Activated naive CD4-positive, alpha-beta T cell treated with anti-CD3 and anti-CD28 coated beads, Interleukin-2, amount 10 ng/mL, durations not matched to agents 7 days and 5 days (primary cell): ENCODE measurements at regions not wholly inside any gene's neighbourhood (a gene's known extent, or its start where the extent isn't known, plus 50 kb on each side); places are given as distances from the start of the nearest gene placed in this dataset.
A peak's percentile ranks its signal among the peaks of the same experiment; 100 is the strongest.

Source experiments
- CTCF ChIA-PET: fragments of 350-600 bp; sonication (Branson Sonifier 250); formaldehyde crosslinking; loops from one replicate; lab custom pipeline; 2021; ENCODE audit warnings: antibody characterized with exemption; lab: Charles Lee
- DNase-seq: peaks from one replicate; pipeline ENCODE4 v3.0.0-alpha.2; 2020
- H3K27ac Mint-ChIP-seq: one replicate; pipeline ENCODE4 v1.8.0; 2021; ENCODE audit warnings: mild to moderate bottlenecking, moderate library complexity, mixed read lengths
- H3K27me3 Mint-ChIP-seq: one replicate; pipeline ENCODE4 v1.8.0; 2021; ENCODE audit warnings: mild to moderate bottlenecking, mixed read lengths
- H3K36me3 Mint-ChIP-seq: one replicate; pipeline ENCODE4 v1.8.0; 2021; ENCODE audit warnings: mixed read lengths
- H3K4me1 Mint-ChIP-seq: one replicate; pipeline ENCODE4 v1.8.0; 2021; ENCODE audit warnings: mixed read lengths
- H3K4me3 Mint-ChIP-seq: one replicate; pipeline ENCODE4 v1.8.0; 2021; ENCODE audit warnings: mild to moderate bottlenecking, moderate library complexity, mixed read lengths
- H3K9me3 Mint-ChIP-seq: one replicate; pipeline ENCODE4 v1.8.0; 2021; ENCODE audit warnings: mixed read lengths

DNA sequence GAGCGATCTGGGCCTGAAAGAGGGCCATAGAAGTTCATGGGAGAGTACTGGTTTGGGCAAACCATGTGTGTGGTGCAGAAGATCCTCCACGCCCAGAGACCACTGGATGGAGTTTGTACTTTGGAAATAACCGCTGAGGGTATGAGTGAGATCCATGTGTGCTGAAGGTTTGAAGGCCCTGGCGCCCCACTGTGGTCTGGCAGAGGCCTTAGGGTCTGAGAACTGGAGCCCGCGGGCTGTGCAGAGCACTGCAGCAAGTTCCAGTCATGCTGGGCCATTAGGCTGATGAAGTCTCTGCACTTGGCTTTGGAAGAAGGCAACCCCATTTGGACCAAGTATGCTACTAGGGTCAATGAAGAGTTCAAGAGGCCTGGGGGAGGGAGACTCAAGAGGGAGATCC, 186.4 kb downstream of the BUD13 start:
- H3K27me3 Mint-ChIP-seq: peaks cover 26% of the 10 kb centered on the region
- CTCF ChIA-PET: no interaction called here
- no peaks in the 10 kb centered on the region for H3K4me1 Mint-ChIP-seq
- no peaks in the 10 kb centered on the region for H3K9me3 Mint-ChIP-seq
- no peaks in the 10 kb centered on the region for H3K36me3 Mint-ChIP-seq
- H3K4me3 Mint-ChIP-seq: no peak overlapping the region
- no peak for DNase-seq
- H3K27ac Mint-ChIP-seq: no peak overlapping the region

DNA sequence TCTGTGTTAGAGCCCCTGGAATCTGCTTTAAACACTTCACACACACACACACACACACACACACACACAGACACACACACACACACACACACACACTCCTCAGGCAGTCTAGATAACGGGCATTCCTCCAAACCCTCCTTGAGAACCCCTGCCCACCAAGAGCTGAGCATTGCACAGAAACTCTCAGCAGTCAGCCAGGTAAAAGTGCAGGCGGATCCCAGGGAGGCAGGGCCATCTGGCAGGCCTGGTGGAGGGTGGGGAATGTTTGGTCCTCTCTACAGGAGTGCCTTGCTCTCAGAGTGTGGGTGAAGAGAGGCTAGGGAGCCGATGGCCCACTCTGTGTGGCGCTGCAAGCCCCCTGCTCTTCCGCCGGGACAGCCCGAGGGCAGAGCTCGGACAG, 190.2 kb downstream of the BUD13 start:
- no peaks in the 10 kb centered on the region for H3K9me3 Mint-ChIP-seq
- DNase-seq: no peak
- no peak overlapping the region for H3K4me3 Mint-ChIP-seq
- H3K27ac Mint-ChIP-seq: no peak overlapping the region
- CTCF ChIA-PET: no interaction called here
- peaks cover 62% of the 10 kb centered on the region for H3K27me3 Mint-ChIP-seq
- H3K36me3 Mint-ChIP-seq: no peaks in the 10 kb centered on the region
- no peaks in the 10 kb centered on the region for H3K4me1 Mint-ChIP-seq

DNA sequence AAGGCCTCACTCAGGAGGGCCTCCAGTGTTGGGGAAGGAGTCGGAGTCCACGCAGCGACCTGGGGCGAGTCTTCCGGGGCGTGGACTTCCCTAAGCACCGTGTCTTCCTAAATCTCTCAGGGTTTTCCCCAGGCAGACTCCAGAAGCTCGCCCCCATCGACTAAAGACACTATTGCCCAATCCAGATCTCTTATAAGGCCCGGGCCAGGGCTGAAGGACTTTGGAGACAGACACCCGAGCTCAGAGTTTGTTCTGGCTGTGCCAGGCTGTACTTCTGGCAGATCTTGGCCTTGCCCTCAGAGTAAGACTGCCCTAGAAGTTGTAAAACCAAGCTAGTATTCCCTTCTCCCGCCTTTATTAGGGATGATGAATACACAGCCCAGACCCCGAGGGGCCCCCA, 191.4 kb downstream of the BUD13 start:
- CTCF ChIA-PET: no interaction called here
- Mint-ChIP-seq H3K4me1 (no peaks in the 10 kb centered on the region), H3K4me3 (no peak overlapping the region), H3K27ac (no peak overlapping the region), H3K9me3 (no peaks in the 10 kb centered on the region), H3K36me3 (no peaks in the 10 kb centered on the region), H3K27me3 (peaks cover 74% of the 10 kb centered on the region)
- DNase-seq: no peak

DNA sequence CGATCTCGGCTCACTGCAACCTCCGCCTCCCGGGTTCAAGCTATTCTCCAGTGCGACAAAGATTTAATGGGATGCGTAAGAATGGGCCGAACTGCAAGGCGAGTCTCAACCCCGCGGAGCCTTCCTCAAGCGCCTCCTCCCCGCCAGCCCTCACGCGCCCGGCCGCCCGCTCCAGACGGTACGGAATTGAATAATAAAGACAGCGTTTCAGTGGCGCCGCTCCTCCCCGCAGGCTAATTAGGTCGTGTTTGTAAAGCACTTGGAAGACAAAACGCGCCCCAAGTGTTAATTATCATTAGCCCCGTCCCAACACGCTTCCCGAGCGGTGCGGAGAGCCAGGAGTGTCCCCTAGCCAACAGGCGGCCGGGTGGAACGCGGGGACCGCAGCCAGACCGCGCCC, 192.0 kb downstream of the BUD13 start:
- no peaks in the 10 kb centered on the region for H3K9me3 Mint-ChIP-seq
- CTCF ChIA-PET: no interaction called here
- no peaks in the 10 kb centered on the region for H3K4me1 Mint-ChIP-seq
- H3K27ac Mint-ChIP-seq: no peak overlapping the region
- H3K36me3 Mint-ChIP-seq: no peaks in the 10 kb centered on the region
- no peak overlapping the region for H3K4me3 Mint-ChIP-seq
- H3K27me3 Mint-ChIP-seq: peaks cover 75% of the 10 kb centered on the region
- no peak for DNase-seq

DNA sequence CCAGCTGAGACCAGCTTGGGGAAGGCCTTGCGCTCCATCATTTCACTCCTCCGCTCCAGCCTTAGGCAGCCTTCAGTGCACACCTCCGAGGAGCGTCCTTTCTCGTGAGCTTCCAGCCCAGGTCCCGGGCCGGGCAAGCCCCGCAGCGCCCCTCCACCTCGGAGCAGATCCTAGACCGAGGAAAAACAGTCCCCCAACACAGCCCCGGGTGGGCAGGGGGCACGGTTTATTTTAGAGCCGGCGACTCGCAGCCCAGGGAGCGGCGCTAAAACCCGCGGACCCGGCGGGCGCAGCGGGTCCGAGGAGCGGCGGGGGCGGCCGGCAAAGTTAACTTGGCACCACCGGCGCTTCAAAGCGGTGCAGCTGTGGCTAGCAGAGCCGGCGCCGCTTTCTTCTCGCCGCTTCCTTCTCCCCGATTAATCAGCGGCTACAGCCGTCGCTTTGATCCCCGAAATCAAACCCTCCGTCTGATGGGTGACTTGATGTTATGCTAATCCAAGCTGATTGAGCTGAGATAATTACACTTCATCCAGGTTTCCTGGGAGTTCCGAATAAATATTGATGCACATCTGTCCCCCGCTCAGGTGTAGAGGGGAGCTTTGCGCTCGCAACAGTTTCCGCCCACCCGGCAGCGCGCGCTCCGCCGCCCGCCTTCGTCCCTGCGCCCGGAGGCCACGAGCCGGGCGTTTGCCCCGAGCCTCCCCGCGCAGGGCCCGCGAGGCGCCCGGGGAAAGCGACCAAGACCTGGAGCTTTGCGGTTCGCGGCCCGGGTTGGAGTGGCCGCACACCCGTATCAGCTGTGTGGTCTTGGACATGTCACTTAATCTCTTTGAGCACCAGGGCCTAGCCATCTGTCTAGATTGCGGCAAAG, 192.7 kb downstream of the BUD13 start:
- H3K36me3 Mint-ChIP-seq: no peaks in the 10 kb centered on the region

DNA sequence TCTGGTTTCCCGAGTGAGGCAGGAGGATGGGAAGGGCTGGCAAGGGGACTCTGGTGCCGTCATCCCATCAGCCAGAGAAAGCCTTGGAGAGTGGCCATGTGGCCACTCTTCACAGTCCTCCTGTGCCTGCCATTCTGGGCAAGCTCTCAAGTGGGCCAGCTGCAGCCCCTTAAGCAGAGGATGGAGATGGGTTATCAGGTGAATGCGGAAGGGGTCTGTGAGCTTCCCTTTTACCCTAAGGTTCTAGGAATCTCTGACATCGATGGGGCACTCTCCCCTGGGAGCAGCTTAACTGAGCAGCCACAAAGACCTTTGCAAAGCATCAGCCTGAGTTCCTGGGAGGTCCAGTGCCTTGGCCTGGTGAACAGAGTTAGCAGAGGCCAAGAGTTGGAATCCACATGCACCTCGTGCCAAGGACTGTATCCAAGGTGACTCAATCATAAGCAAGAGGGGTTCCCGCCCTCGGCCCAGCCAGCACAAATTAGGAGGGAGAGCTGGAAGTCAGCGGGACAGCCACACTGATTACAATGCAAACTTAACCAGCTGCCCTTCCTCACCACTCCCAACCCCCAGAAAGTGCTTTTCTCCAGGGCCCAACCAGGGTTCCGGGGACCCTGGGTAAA, 193.6 kb downstream of the BUD13 start:
- H3K36me3 Mint-ChIP-seq: no peaks in the 10 kb centered on the region
- H3K27me3 Mint-ChIP-seq: peaks cover 73% of the 10 kb centered on the region
- H3K4me1 Mint-ChIP-seq: no peaks in the 10 kb centered on the region
- no peaks in the 10 kb centered on the region for H3K9me3 Mint-ChIP-seq
- no peak overlapping the region for H3K27ac Mint-ChIP-seq
- no peak for DNase-seq
- CTCF ChIA-PET: no interaction called here
- no peak overlapping the region for H3K4me3 Mint-ChIP-seq

More for the DNA sequence above, 192.7 kb downstream of the BUD13 start:
- CTCF ChIA-PET: no interaction called here
- peaks cover 75% of the 10 kb centered on the region for H3K27me3 Mint-ChIP-seq
- H3K4me3 Mint-ChIP-seq: no peak overlapping the region
- no peaks in the 10 kb centered on the region for H3K9me3 Mint-ChIP-seq
- no peak for DNase-seq
- no peak overlapping the region for H3K27ac Mint-ChIP-seq
- no peaks in the 10 kb centered on the region for H3K4me1 Mint-ChIP-seq

DNA sequence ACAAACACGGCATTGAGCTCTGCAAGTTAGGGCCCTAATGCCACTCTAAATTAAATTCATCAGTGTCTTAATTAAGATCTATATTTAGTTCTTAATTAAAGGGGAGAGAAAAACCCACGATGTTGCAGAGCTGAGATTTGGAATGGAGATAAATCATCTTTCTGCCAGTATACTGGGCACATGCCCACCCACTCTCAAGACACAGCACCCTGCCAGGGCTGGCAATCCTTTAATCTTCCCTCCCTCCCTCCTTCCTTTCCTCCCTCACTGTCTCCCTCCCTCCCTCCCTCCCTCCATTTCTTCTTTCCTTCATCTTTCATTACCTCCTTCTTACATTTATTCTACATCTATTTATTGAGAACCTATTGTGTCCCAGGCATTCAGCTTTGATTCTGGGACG, 194.8 kb downstream of the BUD13 start:
- no peak for DNase-seq
- Mint-ChIP-seq H3K27ac (no peak overlapping the region), H3K27me3 (peaks cover 64% of the 10 kb centered on the region), H3K4me3 (no peak overlapping the region), H3K9me3 (no peaks in the 10 kb centered on the region), H3K36me3 (no peaks in the 10 kb centered on the region), H3K4me1 (no peaks in the 10 kb centered on the region)
- CTCF ChIA-PET: interaction anchor here (1.4 kb wide), 1 partner anchor 63 kb away, joined by 4 read pairs; no protein-coding TSS in a partner anchor

DNA sequence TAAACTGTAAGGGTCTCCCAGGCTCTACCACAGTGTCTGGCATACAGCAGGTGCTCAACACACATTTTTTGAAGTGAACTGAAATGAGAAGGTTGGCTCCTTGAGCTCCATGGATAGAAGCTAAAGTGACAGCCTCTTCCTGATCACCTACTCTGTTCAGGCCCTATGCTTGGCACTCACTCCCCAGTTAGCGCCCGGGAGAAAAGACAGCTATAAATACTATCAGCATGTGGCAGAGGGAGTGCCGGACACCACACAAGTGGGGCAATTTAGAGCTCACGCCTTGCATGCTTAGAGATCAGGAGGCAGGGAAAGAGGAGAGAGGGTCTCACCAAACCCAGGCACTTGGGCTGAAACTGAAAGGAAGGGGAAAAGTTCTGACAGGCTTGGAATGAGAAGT, 195.5 kb downstream of the BUD13 start:
- no peak overlapping the region for H3K27ac Mint-ChIP-seq
- no peaks in the 10 kb centered on the region for H3K4me1 Mint-ChIP-seq
- H3K9me3 Mint-ChIP-seq: no peaks in the 10 kb centered on the region
- peaks cover 57% of the 10 kb centered on the region for H3K27me3 Mint-ChIP-seq
- no peaks in the 10 kb centered on the region for H3K36me3 Mint-ChIP-seq
- H3K4me3 Mint-ChIP-seq: no peak overlapping the region
- CTCF ChIA-PET: interaction anchor here (1.4 kb wide), 1 partner anchor 64 kb away, joined by 4 read pairs; no protein-coding TSS in a partner anchor
- DNase-seq: no peak

DNA sequence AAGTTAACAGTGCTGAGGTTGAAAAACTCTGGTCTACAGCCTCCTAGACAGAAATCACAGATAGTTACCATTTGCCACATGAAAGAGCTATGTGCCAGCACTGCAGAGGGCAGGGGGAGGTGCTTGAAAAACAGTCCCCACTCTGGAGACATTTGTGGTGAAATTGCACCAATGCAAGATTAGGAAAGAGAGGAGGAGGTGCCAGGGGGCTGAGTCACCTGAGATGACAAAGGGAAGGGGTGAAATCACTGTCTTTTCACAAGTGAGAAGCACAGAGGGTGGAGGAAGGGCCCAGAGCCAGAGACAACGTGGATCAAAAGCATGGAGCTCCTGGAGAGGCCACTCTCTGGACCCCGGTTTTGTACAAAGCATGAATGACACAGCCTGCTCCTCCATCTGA, 196.3 kb downstream of the BUD13 start:
- H3K4me1 Mint-ChIP-seq: no peaks in the 10 kb centered on the region
- no peaks in the 10 kb centered on the region for H3K36me3 Mint-ChIP-seq
- no peak overlapping the region for H3K27ac Mint-ChIP-seq
- no peak overlapping the region for H3K4me3 Mint-ChIP-seq
- peak; percentile 10 for DNase-seq
- peaks cover 50% of the 10 kb centered on the region for H3K27me3 Mint-ChIP-seq
- no peaks in the 10 kb centered on the region for H3K9me3 Mint-ChIP-seq
- CTCF ChIA-PET: interaction anchor here (1.4 kb wide), 1 partner anchor 65 kb away, joined by 4 read pairs; no protein-coding TSS in a partner anchor

DNA sequence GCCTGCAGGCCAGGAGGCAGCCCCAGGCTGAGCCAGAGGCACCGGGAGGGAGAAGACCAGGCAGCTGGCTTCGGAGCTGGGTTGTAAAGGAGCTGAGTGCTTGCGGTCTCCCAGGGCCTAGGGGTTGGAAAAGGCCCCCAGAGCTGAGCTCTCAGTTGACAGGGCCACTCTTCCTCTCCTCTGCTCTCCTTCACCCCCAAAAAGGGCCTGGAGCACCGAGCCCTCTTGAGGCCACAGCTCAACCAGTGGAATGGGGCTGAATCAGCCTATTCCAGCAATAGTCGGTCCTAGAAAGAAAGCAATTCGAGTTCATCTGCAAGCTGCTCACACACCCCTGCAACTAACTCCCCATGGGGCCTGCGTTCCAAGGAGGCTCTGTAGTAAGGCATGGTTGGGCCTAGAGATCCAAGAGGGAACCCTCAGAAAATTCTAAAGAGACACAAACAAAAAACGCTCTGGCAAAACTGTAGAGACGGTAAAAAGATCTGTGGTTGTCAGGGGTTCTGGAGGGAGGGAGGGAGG, 205.0 kb downstream of the BUD13 start:
- CTCF ChIA-PET: no interaction called here
- Mint-ChIP-seq H3K9me3 (no peaks in the 10 kb centered on the region), H3K27me3 (peaks cover 4% of the 10 kb centered on the region), H3K27ac (no peak overlapping the region), H3K36me3 (no peaks in the 10 kb centered on the region), H3K4me3 (no peak overlapping the region), H3K4me1 (no peaks in the 10 kb centered on the region)
- no peak for DNase-seq

DNA sequence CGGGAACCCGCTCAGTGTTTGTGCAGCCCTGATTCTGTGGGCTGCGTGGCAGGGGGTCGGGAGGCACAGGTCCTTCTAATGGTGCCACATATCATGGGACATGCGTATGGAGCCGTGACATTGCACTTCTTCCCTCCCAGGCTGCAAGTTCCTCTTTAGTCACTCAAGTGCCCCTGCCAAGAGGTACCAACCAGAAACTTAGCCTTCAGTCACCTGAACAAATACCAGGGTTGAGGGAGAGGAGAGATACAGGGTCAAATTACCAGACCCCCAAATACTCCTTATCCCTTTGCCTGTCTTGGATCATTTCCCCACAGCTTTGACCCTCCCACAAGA, 209.1 kb downstream of the BUD13 start:
- H3K4me3 Mint-ChIP-seq: no peak overlapping the region
- no peaks in the 10 kb centered on the region for H3K4me1 Mint-ChIP-seq
- CTCF ChIA-PET: no interaction called here
- H3K27ac Mint-ChIP-seq: no peak overlapping the region
- no peaks in the 10 kb centered on the region for H3K9me3 Mint-ChIP-seq
- peaks cover 11% of the 10 kb centered on the region for H3K27me3 Mint-ChIP-seq
- DNase-seq: no peak
- no peaks in the 10 kb centered on the region for H3K36me3 Mint-ChIP-seq

DNA sequence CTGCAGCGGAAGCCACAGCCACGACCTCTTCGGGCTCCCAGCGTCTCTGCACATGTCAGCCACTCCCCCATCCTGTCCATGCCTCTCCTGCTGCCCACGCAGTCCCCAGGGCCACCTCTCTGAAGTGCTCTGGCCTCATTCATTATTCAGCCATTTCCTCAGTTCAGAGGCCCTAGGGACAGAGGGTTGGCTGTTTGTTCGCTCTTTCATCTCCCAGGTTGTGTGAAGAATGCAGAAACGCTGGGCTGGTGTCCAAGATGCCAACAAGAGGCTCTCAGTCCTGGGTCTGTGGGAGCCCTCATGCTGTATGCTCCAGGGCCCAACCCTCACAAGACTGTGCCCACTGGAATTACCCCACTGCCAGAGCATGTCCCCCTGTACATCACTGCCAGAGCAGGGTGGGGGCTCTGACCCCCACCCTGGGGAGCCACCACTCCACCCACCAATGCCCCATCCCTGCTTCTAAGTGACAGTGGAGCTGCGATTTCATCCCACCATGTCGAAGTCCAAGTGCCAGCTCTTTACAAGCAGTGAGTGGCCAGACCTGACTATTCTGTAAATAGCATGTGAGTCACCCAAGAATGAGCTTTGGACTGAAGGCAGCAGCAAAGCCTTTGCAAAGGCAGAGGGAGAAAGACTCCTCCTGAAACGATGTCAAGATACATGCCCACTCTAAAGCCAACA, 209.6 kb downstream of the BUD13 start:
- H3K36me3 Mint-ChIP-seq: no peaks in the 10 kb centered on the region
- CTCF ChIA-PET: no interaction called here
- no peak overlapping the region for H3K27ac Mint-ChIP-seq
- H3K4me3 Mint-ChIP-seq: no peak overlapping the region
- no peak for DNase-seq
- H3K9me3 Mint-ChIP-seq: no peaks in the 10 kb centered on the region
- H3K4me1 Mint-ChIP-seq: no peaks in the 10 kb centered on the region
- H3K27me3 Mint-ChIP-seq: peaks cover 11% of the 10 kb centered on the region

DNA sequence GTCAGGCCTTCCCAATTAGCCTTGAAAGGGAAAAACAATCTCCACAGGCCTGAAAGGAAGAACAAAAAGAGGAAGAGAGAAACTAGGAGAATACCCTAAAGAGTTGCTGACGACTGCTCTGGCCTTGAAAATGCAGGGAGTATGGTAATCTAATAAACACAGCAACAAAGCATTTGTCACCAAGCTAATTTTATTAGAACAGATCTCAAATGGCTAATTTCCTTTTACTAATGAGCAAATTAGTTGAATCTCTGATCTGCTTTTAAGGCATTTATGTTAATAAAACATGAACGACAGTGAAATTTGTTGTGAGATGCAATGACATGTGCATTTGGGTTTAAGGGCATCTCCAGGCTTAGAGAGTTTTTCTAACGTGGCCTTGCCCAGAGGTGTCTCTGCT, 212.2 kb downstream of the BUD13 start:
- Mint-ChIP-seq H3K9me3 (peaks cover 2% of the 10 kb centered on the region), H3K27me3 (peaks cover 15% of the 10 kb centered on the region), H3K27ac (no peak overlapping the region), H3K4me1 (no peaks in the 10 kb centered on the region), H3K36me3 (no peaks in the 10 kb centered on the region), H3K4me3 (no peak overlapping the region)
- CTCF ChIA-PET: no interaction called here
- no peak for DNase-seq

DNA sequence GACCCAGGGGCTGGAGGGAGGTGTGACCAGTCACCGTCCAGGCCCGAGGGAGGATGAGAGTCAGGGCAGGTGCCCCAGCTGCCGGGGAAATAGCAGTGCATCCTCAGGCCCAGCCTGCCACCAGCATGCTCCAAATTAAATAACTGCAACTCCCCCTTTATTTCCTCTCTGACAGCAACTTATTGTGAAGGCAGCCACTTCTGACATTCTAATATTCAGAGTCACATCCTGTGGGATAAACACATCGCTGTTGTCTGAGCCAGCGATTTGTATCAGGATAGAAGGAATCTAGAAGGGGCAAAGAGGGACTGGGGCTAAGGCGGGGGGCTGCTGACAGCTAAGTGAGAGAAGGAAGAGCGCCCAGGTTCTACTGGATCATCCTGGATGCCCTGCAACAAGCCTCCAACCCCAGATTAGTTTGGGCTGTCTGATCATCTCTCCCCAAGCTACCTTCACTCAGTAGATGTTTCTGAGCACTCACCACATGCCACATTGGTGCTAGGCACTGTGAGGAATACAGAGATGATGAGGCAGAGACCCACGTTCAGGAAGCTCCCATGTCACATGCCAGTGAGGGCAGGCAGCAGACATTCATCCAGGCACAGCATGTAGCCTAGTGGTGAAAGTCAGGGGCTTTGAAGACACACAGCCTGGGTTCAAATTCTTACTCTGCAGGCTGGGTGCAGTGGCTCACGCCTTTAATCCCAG, 214.1 kb downstream of the BUD13 start:
- Mint-ChIP-seq H3K36me3 (no peaks in the 10 kb centered on the region), H3K4me1 (no peaks in the 10 kb centered on the region)

More for the DNA sequence above, 214.1 kb downstream of the BUD13 start:
- H3K27me3 Mint-ChIP-seq: peaks cover 15% of the 10 kb centered on the region
- CTCF ChIA-PET: no interaction called here
- H3K4me3 Mint-ChIP-seq: no peak overlapping the region
- peaks cover 2% of the 10 kb centered on the region for H3K9me3 Mint-ChIP-seq
- DNase-seq: no peak
- no peak overlapping the region for H3K27ac Mint-ChIP-seq
